CD8-positive, alpha-beta memory T cell (primary cell): ENCODE measurements at regions not wholly inside any gene's neighbourhood (a gene's known extent, or its start where the extent isn't known, plus 50 kb on each side); places are given as distances from the start of the nearest gene placed in this dataset.

Source experiments
- CTCF ChIA-PET: fragments of 350-600 bp; sonication (Branson Sonifier 250); formaldehyde crosslinking; loops from one replicate; lab custom pipeline; 2021; ENCODE audit warnings: antibody characterized with exemption; lab: Charles Lee
- POLR2A ChIA-PET: fragments of 350-600 bp; sonication (Branson Sonifier 250); formaldehyde crosslinking; loops from one replicate; lab custom pipeline; 2021; ENCODE audit warnings: antibody characterized with exemption; lab: Charles Lee
- DNase-seq, 5 donors: peaks; one replicate each; pipeline versions ENCODE4 v3.0.0 to v3.0.0-alpha.2; 2020 to 2022; ENCODE audit warnings: mixed read lengths in 1 of 5
- H3K27ac ChIP-seq: one replicate; pipeline ENCODE4 v1.7.0; 2013; ENCODE audit warnings: low read depth, mild to moderate bottlenecking, low read length, moderate library complexity
- H3K27me3 ChIP-seq: 2 replicates; pipeline ENCODE4 v1.7.0; 2013; ENCODE audit warnings: low read length, mild to moderate bottlenecking; ENCODE audit not compliant: insufficient read depth, poor library complexity, severe bottlenecking
- H3K36me3 ChIP-seq: 2 replicates; pipeline ENCODE4 v1.7.0; 2013; ENCODE audit warnings: mild to moderate bottlenecking, low read length, moderate library complexity; ENCODE audit not compliant: insufficient read depth
- H3K4me1 ChIP-seq: 2 replicates; pipeline ENCODE4 v1.7.0; 2013; ENCODE audit warnings: mild to moderate bottlenecking, low read length, moderate library complexity; ENCODE audit not compliant: insufficient read depth
- H3K4me3 ChIP-seq: 2 replicates; pipeline ENCODE4 v1.7.0; 2013; ENCODE audit warnings: mild to moderate bottlenecking, low read length
- H3K9me3 ChIP-seq: 2 replicates; pipeline ENCODE4 v1.7.0; 2013; ENCODE audit warnings: mild to moderate bottlenecking, low read length
- H3K27ac Mint-ChIP-seq, 8 donors: one replicate each; pipeline ENCODE4 v1.8.0; 2020 to 2021; ENCODE audit warnings: mixed read lengths in 8 of 8, mild to moderate bottlenecking in 6 of 8, inconsistent platforms in 3 of 8, moderate library complexity in 3 of 8
- H3K27me3 Mint-ChIP-seq, 2 donors: one replicate each; pipeline ENCODE4 v1.8.0; 2020 to 2021; ENCODE audit warnings: mixed read lengths in 2 of 2, mild to moderate bottlenecking in 1 of 2, moderate library complexity in 1 of 2
- H3K36me3 Mint-ChIP-seq, 3 donors: one replicate each; pipeline ENCODE4 v1.8.0; 2020 to 2021; ENCODE audit warnings: mixed read lengths in 3 of 3, inconsistent platforms in 1 of 3, mild to moderate bottlenecking in 1 of 3
- H3K4me1 Mint-ChIP-seq, 3 donors: one replicate each; pipeline ENCODE4 v1.8.0; 2020 to 2021; ENCODE audit warnings: mixed read lengths in 3 of 3, inconsistent platforms in 1 of 3, mild to moderate bottlenecking in 1 of 3
- H3K4me3 Mint-ChIP-seq, 7 donors: one replicate each; pipeline ENCODE4 v1.8.0; 2020 to 2021; ENCODE audit warnings: mixed read lengths in 7 of 7, mild to moderate bottlenecking in 6 of 7, moderate library complexity in 4 of 7, inconsistent platforms in 2 of 7
- H3K9me3 Mint-ChIP-seq, 5 donors: one replicate each; pipeline ENCODE4 v1.8.0; 2020 to 2022; ENCODE audit warnings: mixed read lengths in 5 of 5, mild to moderate bottlenecking in 3 of 5, moderate library complexity in 2 of 5, inconsistent platforms in 1 of 5

DNA sequence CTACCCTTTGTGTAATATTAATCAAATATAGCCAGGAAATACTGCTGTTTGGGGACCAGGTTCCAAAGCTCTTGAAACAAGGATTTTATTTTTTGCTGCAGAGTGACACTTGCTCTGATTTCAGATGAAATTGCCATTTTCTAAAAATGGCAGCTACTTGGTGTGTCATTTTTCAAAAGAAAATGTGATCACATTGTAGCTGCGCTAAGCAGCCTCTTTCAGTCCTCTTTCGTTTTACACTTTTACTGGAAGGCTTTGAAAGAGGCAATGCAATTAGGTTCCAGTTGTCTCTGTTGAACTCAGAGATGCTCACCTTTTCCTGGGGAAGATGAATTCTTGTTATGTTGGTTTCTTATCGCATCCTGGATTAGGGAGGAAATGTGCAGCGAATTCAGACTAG is 85.1 kb downstream of the CT47B1 start:
- CTCF ChIA-PET = interaction anchor here (1.2 to 1.8 kb wide), 3 partner anchors 11 to 14 kb away, joined by 3 to 4 read pairs (median 4); no protein-coding TSS in a partner anchor
- peaks cover 4 to 5% of the 10 kb centered on the region in 2 donors for H3K27me3 Mint-ChIP-seq

DNA sequence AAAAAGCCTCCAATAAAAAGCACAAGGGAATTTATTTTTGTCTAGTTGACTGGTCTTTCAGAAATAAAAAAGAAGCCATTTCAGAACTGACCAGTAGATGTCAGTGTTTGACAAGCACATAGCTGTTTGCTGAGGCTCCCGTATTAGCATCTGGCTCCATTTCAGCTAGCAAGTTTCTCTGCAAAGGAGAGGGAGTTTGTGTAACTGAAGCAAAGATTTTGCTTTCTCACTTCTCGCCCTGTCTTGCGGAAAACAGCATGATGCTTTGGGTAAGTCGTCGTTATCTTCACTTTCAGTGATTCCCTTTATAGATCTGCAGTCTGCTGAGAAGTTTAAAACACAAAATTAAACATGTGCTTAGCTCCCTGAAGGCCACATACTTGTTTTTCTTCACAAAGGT is 85.5 kb downstream of the CT47B1 start:
- H3K36me3 Mint-ChIP-seq = no peaks in the 10 kb centered on the region
- Histone ChIP-seq H3K36me3 (no peaks in the 10 kb centered on the region), H3K27me3 (no peaks in the 10 kb centered on the region), H3K4me1 (peaks cover 4% of the 10 kb centered on the region), H3K27ac (no peak overlapping the region), H3K9me3 (no peaks in the 10 kb centered on the region), H3K4me3 (no peak overlapping the region)
- peaks cover 4 to 13% (median 11%) of the 10 kb centered on the region in 3 donors for H3K4me1 Mint-ChIP-seq
- H3K4me3 Mint-ChIP-seq = no peak overlapping the region
- POLR2A ChIA-PET = no interaction called here
- CTCF ChIA-PET = interaction anchor here (1.2 to 1.8 kb wide), 3 partner anchors 11 to 14 kb away, joined by 3 to 4 read pairs (median 4); no protein-coding TSS in a partner anchor
- peak in 2 of 5 donors; percentile 42 to 48 for DNase-seq
- no peaks in the 10 kb centered on the region for H3K9me3 Mint-ChIP-seq
- H3K27me3 Mint-ChIP-seq = peaks cover 4 to 5% of the 10 kb centered on the region in 2 donors
- H3K27ac Mint-ChIP-seq = peak overlapping the region in 2 of 8 donors; percentile 18 to 22

More for the DNA sequence above, 85.1 kb downstream of the CT47B1 start:
- Histone ChIP-seq H3K27ac (no peak overlapping the region), H3K27me3 (no peaks in the 10 kb centered on the region), H3K4me3 (no peak overlapping the region), H3K9me3 (no peaks in the 10 kb centered on the region), H3K36me3 (no peaks in the 10 kb centered on the region), H3K4me1 (peaks cover 4% of the 10 kb centered on the region)
- POLR2A ChIA-PET = no interaction called here
- no peaks in the 10 kb centered on the region for H3K9me3 Mint-ChIP-seq
- peak overlapping the region in 1 of 8 donors; percentile 22 for H3K27ac Mint-ChIP-seq
- no peak for DNase-seq
- H3K4me1 Mint-ChIP-seq = peaks cover 4 to 13% (median 11%) of the 10 kb centered on the region in 3 donors
- no peaks in the 10 kb centered on the region for H3K36me3 Mint-ChIP-seq
- no peak overlapping the region for H3K4me3 Mint-ChIP-seq

DNA sequence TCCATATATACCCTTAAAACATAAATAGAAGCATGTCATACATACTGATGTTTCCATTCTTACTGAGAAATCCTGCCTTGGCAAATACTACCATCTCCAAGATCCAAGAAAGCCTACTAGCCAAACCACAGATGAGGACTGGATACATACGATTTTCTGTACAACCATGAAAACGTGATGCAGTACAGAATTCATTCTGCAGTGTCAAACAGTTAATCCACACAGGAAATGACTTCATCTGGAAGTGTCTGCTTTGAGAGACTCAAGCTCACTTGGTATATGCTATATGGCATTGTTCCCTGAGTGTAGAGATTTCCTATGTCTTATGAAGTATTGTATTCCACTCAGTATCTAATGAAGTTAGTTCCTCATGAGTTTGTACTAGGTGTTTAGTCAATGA is 94.3 kb downstream of the CT47B1 start:
- H3K9me3 Mint-ChIP-seq = no peaks in the 10 kb centered on the region
- Histone ChIP-seq H3K36me3 (no peaks in the 10 kb centered on the region), H3K27me3 (no peaks in the 10 kb centered on the region), H3K27ac (no peak overlapping the region), H3K4me1 (no peaks in the 10 kb centered on the region), H3K9me3 (no peaks in the 10 kb centered on the region), H3K4me3 (no peak overlapping the region)
- peak overlapping the region in 1 of 8 donors; percentile 47 for H3K27ac Mint-ChIP-seq
- POLR2A ChIA-PET = no interaction called here
- H3K36me3 Mint-ChIP-seq = no peaks in the 10 kb centered on the region
- H3K4me1 Mint-ChIP-seq = no peaks in the 10 kb centered on the region
- H3K27me3 Mint-ChIP-seq = peaks cover 4 to 8% of the 10 kb centered on the region in 2 donors
- CTCF ChIA-PET = no interaction called here
- no peak for DNase-seq
- H3K4me3 Mint-ChIP-seq = no peak overlapping the region

DNA sequence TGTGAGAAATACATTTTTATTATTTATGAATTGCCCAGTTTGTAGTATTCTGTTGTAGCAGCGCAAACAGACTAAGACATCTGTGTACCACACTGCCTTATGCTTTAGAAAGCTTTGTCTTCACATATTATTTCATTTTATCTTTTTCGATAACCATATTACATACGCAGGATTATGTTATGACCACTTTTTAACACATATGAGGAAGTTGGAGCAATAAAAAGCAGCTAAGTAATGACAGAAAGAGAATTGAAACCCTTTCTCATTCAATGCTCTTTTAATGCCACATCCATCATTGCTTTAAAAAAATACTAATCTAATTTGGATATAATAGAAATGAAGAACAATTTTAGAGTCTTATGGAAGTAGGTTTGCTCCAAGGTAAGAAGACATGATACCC is 99.7 kb downstream of the CT47B1 start:
- no peak overlapping the region for H3K27ac Mint-ChIP-seq
- Histone ChIP-seq H3K4me3 (no peak overlapping the region), H3K27ac (no peak overlapping the region), H3K27me3 (no peaks in the 10 kb centered on the region), H3K4me1 (no peaks in the 10 kb centered on the region), H3K36me3 (no peaks in the 10 kb centered on the region), H3K9me3 (no peaks in the 10 kb centered on the region)
- peaks cover 0 to 1% (median 0%) of the 10 kb centered on the region in 5 donors for H3K9me3 Mint-ChIP-seq
- H3K36me3 Mint-ChIP-seq = no peaks in the 10 kb centered on the region
- H3K4me3 Mint-ChIP-seq = no peak overlapping the region
- H3K27me3 Mint-ChIP-seq = peaks cover 0 to 2% of the 10 kb centered on the region in 2 donors
- ChIA-PET POLR2A (no interaction called here), CTCF (no interaction called here)
- no peaks in the 10 kb centered on the region for H3K4me1 Mint-ChIP-seq
- DNase-seq = no peak

DNA sequence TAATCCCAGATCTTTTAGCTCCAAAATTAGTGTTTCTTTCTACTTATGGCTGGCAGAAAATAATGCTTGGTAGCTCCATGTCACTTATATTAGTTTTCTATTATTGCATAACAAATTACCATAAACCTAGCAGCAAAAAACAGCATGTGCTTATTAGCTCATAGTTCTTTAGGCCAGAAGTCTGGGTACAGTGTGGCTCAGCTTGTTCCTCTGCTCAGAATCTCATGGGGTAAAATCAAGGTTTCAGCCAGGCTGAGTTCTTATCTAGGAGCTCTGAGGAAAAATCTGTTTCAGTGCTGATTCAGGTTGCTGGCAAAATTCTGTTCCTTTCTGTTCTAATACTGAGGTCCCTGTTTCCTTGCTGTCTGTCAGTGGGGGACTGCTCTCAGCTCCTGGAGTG is 101.1 kb downstream of the CT47B1 start:
- Mint-ChIP-seq H3K27me3 (peaks cover 0 to 2% of the 10 kb centered on the region in 2 donors), H3K27ac (peak overlapping the region in 1 of 8 donors; percentile 12), H3K4me1 (no peaks in the 10 kb centered on the region), H3K4me3 (no peak overlapping the region), H3K36me3 (no peaks in the 10 kb centered on the region), H3K9me3 (peaks cover 0 to 1% (median 0%) of the 10 kb centered on the region in 5 donors)
- Histone ChIP-seq H3K27me3 (no peaks in the 10 kb centered on the region), H3K4me1 (no peaks in the 10 kb centered on the region), H3K9me3 (no peaks in the 10 kb centered on the region), H3K27ac (no peak overlapping the region), H3K36me3 (no peaks in the 10 kb centered on the region), H3K4me3 (no peak overlapping the region)
- DNase-seq = no peak
- CTCF ChIA-PET = no interaction called here
- POLR2A ChIA-PET = no interaction called here

DNA sequence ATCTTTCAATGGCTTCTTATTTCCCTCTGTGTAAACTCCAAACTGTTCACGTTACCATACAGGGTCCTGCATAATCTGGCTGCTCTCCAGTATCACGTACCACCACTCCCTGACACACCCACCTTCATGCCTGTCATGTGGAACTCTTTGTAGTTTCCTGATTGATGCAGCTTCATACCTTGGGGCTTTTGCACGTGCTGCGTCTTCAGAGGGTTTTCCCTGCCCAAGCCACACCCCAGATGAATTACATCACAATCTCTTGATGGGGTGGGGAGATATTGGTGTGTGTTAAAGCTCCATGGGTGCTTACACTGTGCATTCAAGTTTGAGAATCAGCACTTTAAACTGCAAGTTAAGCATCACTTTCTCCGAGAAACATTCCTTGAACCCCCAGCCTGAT is 101.9 kb downstream of the CT47B1 start:
- Histone ChIP-seq H3K27ac (no peak overlapping the region), H3K9me3 (no peaks in the 10 kb centered on the region), H3K36me3 (no peaks in the 10 kb centered on the region), H3K4me3 (no peak overlapping the region), H3K4me1 (no peaks in the 10 kb centered on the region), H3K27me3 (no peaks in the 10 kb centered on the region)
- Mint-ChIP-seq H3K27ac (no peak overlapping the region), H3K9me3 (peaks cover 0 to 1% (median 0%) of the 10 kb centered on the region in 5 donors), H3K4me3 (no peak overlapping the region), H3K36me3 (no peaks in the 10 kb centered on the region), H3K4me1 (no peaks in the 10 kb centered on the region), H3K27me3 (peaks cover 0 to 2% of the 10 kb centered on the region in 2 donors)
- no peak for DNase-seq
- ChIA-PET CTCF (no interaction called here), POLR2A (no interaction called here)

DNA sequence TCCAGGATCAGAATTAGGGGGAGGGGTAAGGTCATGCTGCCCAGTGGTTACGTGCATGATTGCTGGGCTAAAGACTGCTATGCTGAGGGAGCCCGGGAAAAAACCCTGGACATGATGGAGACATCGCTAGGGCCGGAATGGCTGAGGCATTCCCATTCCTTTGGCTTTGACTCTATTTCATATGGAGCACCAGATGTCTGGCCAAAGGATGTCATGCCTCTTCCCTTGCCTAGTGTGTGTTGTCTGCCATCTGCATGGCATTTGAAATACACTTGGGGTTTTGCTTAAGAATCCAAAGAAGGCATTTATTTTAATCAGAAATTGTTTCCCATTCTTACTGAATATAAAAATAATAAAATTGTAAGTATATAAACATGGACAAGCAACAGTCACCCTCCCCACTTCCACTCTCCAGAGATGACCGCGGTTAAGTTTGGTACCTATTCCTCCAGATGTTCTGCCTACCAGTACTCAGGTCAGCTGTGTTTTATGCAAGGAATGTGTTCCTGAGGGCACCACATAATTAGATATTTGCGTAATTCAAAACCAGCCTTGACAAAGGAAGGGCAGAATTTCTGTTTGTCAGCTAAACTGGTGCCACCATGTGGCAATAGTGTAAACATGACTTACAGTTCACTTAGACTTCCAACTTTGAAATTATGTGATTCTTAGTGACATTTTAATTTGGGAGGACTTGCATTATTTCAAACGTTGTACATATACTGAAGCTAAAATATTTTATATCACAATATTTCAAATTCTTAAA is 105.9 kb downstream of the CT47B1 start:
- ChIA-PET CTCF (no interaction called here), POLR2A (no interaction called here)
- Histone ChIP-seq H3K4me3 (no peak overlapping the region), H3K27me3 (no peaks in the 10 kb centered on the region), H3K9me3 (no peaks in the 10 kb centered on the region), H3K27ac (no peak overlapping the region), H3K4me1 (no peaks in the 10 kb centered on the region), H3K36me3 (no peaks in the 10 kb centered on the region)
- Mint-ChIP-seq H3K36me3 (no peaks in the 10 kb centered on the region), H3K4me1 (no peaks in the 10 kb centered on the region), H3K4me3 (no peak overlapping the region), H3K27me3 (no peaks in the 10 kb centered on the region), H3K9me3 (peaks cover 0 to 1% (median 0%) of the 10 kb centered on the region in 5 donors), H3K27ac (no peak overlapping the region)
- DNase-seq = peak in 1 of 5 donors; percentile 23

DNA sequence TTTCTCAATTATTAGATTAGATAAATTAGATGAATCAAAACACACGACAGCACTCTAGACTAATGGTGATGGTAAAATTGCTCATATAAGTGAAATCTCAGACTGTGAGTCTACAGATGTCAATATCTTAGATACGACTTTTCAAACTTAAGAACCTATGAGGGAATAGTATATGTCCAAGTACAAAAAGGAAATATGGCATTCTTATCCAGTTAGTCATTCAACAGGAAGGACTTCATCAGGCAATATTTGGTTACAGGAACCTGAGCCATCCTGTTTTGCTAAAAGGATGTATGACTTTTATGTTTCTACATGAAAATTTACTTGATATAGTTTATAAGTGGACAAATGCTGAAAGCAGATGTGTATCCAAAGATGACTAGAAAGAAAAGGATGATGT is 107.0 kb downstream of the CT47B1 start:
- H3K9me3 Mint-ChIP-seq = peaks cover 0 to 1% (median 0%) of the 10 kb centered on the region in 5 donors
- no peaks in the 10 kb centered on the region for H3K36me3 ChIP-seq
- POLR2A ChIA-PET = no interaction called here

More for the DNA sequence above, 107.0 kb downstream of the CT47B1 start:
- Histone ChIP-seq H3K27me3 (no peaks in the 10 kb centered on the region), H3K4me1 (no peaks in the 10 kb centered on the region), H3K4me3 (no peak overlapping the region), H3K9me3 (no peaks in the 10 kb centered on the region), H3K27ac (no peak overlapping the region)
- no peaks in the 10 kb centered on the region for H3K36me3 Mint-ChIP-seq
- no peaks in the 10 kb centered on the region for H3K27me3 Mint-ChIP-seq
- no peak for DNase-seq
- CTCF ChIA-PET = no interaction called here
- H3K4me1 Mint-ChIP-seq = no peaks in the 10 kb centered on the region
- H3K27ac Mint-ChIP-seq = no peak overlapping the region
- no peak overlapping the region for H3K4me3 Mint-ChIP-seq
